Kidney (tissue), 13 donors: ENCODE measurements at regions not wholly inside any gene's neighbourhood (a gene's known extent, or its start where the extent isn't known, plus 50 kb on each side); places are given as distances from the start of the nearest gene placed in this dataset.

Experiments used
- DNase-seq, 5 donors: peaks; one replicate each; pipeline ENCODE4 v3.0.0-alpha.2; 2013 to 2020
- FAIRE-seq: peaks from 2 replicates; lab custom pipeline; 2012; peaks lifted over from hg19 to GRCh38; lab: Jason Lieb, UNC
- H3K27ac ChIP-seq, 2 donors: one replicate each; pipeline ENCODE4 v1.7.0; 2013; ENCODE audit warnings: low read depth in 2 of 2, low read length in 2 of 2, inconsistent platforms in 1 of 2
- H3K27me3 ChIP-seq: one replicate; pipeline ENCODE4 v1.7.1; 2013; ENCODE audit warnings: low read length, inconsistent platforms; ENCODE audit not compliant: control insufficient read depth, insufficient read depth
- H3K36me3 ChIP-seq, 3 donors: one replicate each; pipeline versions ENCODE4 v1.7.0 to v1.7.1; 2013; ENCODE audit warnings: low read length in 3 of 3, control low read depth in 1 of 3, inconsistent platforms in 1 of 3; ENCODE audit not compliant: insufficient read depth in 3 of 3, control insufficient read depth in 2 of 3
- H3K4me1 ChIP-seq, 3 donors: one replicate each; pipeline versions ENCODE4 v1.7.0 to v1.7.1; 2013; ENCODE audit warnings: low read length in 3 of 3, inconsistent platforms in 1 of 3, low read depth in 1 of 3; ENCODE audit not compliant: control insufficient read depth in 2 of 3, insufficient read depth in 2 of 3
- H3K4me3 ChIP-seq, 3 donors: one replicate each; pipeline versions ENCODE4 v1.7.0 to v1.8.1; 2013; ENCODE audit warnings: low read length in 3 of 3, control low read depth in 1 of 3, inconsistent platforms in 1 of 3
- H3K9ac ChIP-seq, 3 donors: one replicate each; pipeline versions ENCODE4 v1.7.0 to v1.7.1; 2013; ENCODE audit warnings: low read length in 3 of 3, control low read depth in 1 of 3, inconsistent platforms in 1 of 3
- H3K9me3 ChIP-seq, 3 donors: one replicate each; pipeline versions ENCODE4 v1.7.0 to v1.7.1; 2013; ENCODE audit warnings: low read length in 3 of 3, control low read depth in 1 of 3, inconsistent platforms in 1 of 3; ENCODE audit not compliant: control insufficient read depth in 2 of 3, insufficient read depth in 1 of 3
- intact Hi-C: fragments of 100-400 bp; cut with DNase I; formaldehyde crosslinking; loops from one replicate; pipeline ENCODE4 v1.11.1; 2022
- TF ChIP-seq, protein P1 (sequence below): IDR thresholded peaks from 3 replicates; pipeline ENCODE4 v1.5.1; 2012; ENCODE audit warnings: mild to moderate bottlenecking, moderate library complexity, borderline replicate concordance; ENCODE audit not compliant: insufficient read depth; ENCODE audit errors: extremely low read depth
- donor health status: control.
- donor health status: control.
- donor health status: control.
- donor health status: control.
- donor health status: control.
- donor health status: DM: yes; HTN: yes; CAD: no.
- donor health status: Normal renal cell carcinoma (clear cell type).

DNA sequence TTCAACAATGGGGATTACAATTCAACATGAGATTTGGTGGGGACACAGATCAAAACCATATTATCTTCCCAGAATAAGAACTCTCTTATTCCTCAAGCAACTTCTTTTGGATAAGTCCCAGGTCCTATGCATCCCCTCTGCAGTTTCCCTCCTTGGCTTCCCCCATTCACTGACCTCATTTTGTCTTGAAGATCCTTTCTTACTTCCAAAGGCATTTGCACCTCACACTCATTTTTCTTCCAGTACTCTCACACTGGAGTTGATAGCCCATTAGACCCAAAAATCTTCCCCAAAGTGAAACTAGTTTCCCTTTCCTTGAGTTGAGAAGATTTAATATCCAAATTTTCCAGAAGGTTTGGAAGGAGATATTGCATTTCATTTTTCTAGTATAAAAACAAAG lies 178.0 kb upstream of the DAPK1 start:
- H3K27me3 ChIP-seq = no peaks in the 10 kb centered on the region
- H3K27ac ChIP-seq = no peak overlapping the region
- intact Hi-C loops = loop anchor here (5.0 to 10.0 kb wide), 3 partner anchors 702 to 885 kb away; no protein-coding TSS in a partner anchor
- H3K4me1 ChIP-seq = no peaks in the 10 kb centered on the region
- DNase-seq = no peak
- H3K9me3 ChIP-seq = peaks cover 0 to 7% (median 0%) of the 10 kb centered on the region in 3 donors
- TF ChIP-seq, protein P1, sequence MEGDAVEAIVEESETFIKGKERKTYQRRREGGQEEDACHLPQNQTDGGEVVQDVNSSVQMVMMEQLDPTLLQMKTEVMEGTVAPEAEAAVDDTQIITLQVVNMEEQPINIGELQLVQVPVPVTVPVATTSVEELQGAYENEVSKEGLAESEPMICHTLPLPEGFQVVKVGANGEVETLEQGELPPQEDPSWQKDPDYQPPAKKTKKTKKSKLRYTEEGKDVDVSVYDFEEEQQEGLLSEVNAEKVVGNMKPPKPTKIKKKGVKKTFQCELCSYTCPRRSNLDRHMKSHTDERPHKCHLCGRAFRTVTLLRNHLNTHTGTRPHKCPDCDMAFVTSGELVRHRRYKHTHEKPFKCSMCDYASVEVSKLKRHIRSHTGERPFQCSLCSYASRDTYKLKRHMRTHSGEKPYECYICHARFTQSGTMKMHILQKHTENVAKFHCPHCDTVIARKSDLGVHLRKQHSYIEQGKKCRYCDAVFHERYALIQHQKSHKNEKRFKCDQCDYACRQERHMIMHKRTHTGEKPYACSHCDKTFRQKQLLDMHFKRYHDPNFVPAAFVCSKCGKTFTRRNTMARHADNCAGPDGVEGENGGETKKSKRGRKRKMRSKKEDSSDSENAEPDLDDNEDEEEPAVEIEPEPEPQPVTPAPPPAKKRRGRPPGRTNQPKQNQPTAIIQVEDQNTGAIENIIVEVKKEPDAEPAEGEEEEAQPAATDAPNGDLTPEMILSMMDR = no peak
- H3K9ac ChIP-seq = no peak overlapping the region
- H3K4me3 ChIP-seq = no peak overlapping the region
- H3K36me3 ChIP-seq = no peaks in the 10 kb centered on the region
- FAIRE-seq = no peak

DNA sequence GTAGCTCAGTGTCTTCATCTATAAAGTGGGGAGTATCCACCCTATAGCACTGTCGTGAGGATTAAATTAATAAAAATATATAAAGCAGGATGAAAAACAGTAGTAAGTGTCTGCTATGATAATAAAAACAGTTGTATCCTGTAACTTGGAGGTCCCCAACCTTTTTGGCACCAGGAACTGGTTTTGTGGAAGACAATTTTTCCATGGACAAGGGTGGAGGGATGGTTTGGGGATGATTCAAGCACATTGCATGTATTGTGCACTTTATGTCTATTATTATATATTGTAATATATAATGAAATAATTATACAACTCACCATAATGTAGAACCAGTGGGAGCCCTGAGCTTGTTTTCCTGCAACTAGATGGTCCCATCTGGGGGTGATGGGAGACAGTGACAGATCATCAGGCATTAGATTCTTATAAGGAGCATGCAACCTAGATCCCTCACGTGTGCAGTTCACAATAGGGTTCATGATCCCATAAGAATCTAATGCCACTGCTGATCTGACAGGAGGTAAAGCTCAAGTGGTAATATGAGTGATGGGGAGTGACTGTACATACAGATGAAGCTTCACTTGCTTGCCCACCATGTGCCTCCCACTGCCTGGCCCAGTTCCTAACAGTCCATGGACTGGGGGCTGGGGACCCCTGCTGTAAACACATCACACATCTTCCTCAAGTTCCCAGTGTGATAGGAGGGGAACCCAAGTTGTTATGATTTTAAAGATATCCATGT lies 177.4 kb upstream of the DAPK1 start:
- no peak overlapping the region for H3K4me3 ChIP-seq
- H3K27ac ChIP-seq = no peak overlapping the region
- H3K36me3 ChIP-seq = no peaks in the 10 kb centered on the region
- H3K27me3 ChIP-seq = no peaks in the 10 kb centered on the region
- DNase-seq (no peak), FAIRE-seq (no peak)
- no peak overlapping the region for H3K9ac ChIP-seq
- H3K9me3 ChIP-seq = peaks cover 0 to 7% (median 0%) of the 10 kb centered on the region in 3 donors
- intact Hi-C loops = loop anchor here (5.0 to 10.0 kb wide), 3 partner anchors 703 to 886 kb away; no protein-coding TSS in a partner anchor
- H3K4me1 ChIP-seq = no peaks in the 10 kb centered on the region
- TF ChIP-seq, protein P1 = no peak

GRCh38 chr9:87322840-87323635 lies 174.6 kb upstream of the DAPK1 start:
- TF ChIP-seq, protein P1 = no peak
- Histone ChIP-seq H3K4me1 (no peaks in the 10 kb centered on the region), H3K27me3 (no peaks in the 10 kb centered on the region), H3K9me3 (no peaks in the 10 kb centered on the region), H3K4me3 (no peak overlapping the region), H3K9ac (no peak overlapping the region), H3K27ac (no peak overlapping the region), H3K36me3 (no peaks in the 10 kb centered on the region)
- FAIRE-seq = no peak
- intact Hi-C loops = loop anchor here (5.0 to 10.0 kb wide), 3 partner anchors 706 to 888 kb away; no protein-coding TSS in a partner anchor
- DNase-seq = no peak
